ENCODE measurements at regions not wholly inside any gene's neighbourhood (a gene's known extent, or its start where the extent isn't known, plus 50 kb on each side); places are given as distances from the start of the nearest gene placed in this dataset.
A peak's percentile ranks its signal among the peaks of the same experiment; 100 is the strongest.

- CTCF ChIA-PET: no interaction called here
- DNase-seq (ENCODE audit: unreplicated experiment): no peak
- POLR2A ChIA-PET: no interaction called here
- TF ChIP-seq CTCF (IDR thresholded peaks at IDR 0.05; ENCODE audit: unreplicated experiment): no peak
- BruUV-seq (replicated peaks): no TSS peak
- Mint-ChIP-seq H3K27me3 (ENCODE audit: insufficient read depth, unreplicated experiment) (no peaks in the 10 kb centered on the region), H3K4me3 (ENCODE audit: unreplicated experiment) (no peak overlapping the region), H3K27ac (ENCODE audit: low read depth, unreplicated experiment) (no peak overlapping the region), H3K9me3 (ENCODE audit: unreplicated experiment) (no peaks in the 10 kb centered on the region), H3K4me1 (ENCODE audit: insufficient read depth, unreplicated experiment) (peaks cover 5% of the 10 kb centered on the region), H3K36me3 (ENCODE audit: insufficient read depth, unreplicated experiment) (no peaks in the 10 kb centered on the region)
- intact Hi-C loops (cut with micrococcal nuclease): no loop called here
Observed at GRCh38 chr14:82379291-82379690, 845.6 kb upstream of the SEL1L start.

- intact Hi-C loops (cut with micrococcal nuclease): no loop called here
- POLR2A ChIA-PET: interaction anchor here (0.6 to 1.2 kb wide), 5 partner anchors 10 to 325 kb away, joined by 3 to 6 read pairs (median 3); no protein-coding TSS in a partner anchor
- no peak for TF ChIP-seq CTCF (IDR thresholded peaks at IDR 0.05; ENCODE audit: unreplicated experiment)
- no peaks in the 10 kb centered on the region for H3K27me3 Mint-ChIP-seq (ENCODE audit: insufficient read depth, unreplicated experiment)
- BruUV-seq (replicated peaks): no TSS peak
- H3K27ac Mint-ChIP-seq (ENCODE audit: low read depth, unreplicated experiment): peak overlapping the region; percentile 78
- H3K9me3 Mint-ChIP-seq (ENCODE audit: unreplicated experiment): peaks cover 8% of the 10 kb centered on the region
- no peak overlapping the region for H3K4me3 Mint-ChIP-seq (ENCODE audit: unreplicated experiment)
- H3K36me3 Mint-ChIP-seq (ENCODE audit: insufficient read depth, unreplicated experiment): no peaks in the 10 kb centered on the region
- CTCF ChIA-PET: interaction anchor here (0.6 to 1.1 kb wide), 3 partner anchors 68 to 376 kb away, joined by 3 to 5 read pairs (median 3); no protein-coding TSS in a partner anchor
- peak; percentile 66 for DNase-seq (ENCODE audit: unreplicated experiment)
- H3K4me1 Mint-ChIP-seq (ENCODE audit: insufficient read depth, unreplicated experiment): peaks cover 26% of the 10 kb centered on the region
Observed at GRCh38 chr14:82385048-82385447, 851.4 kb upstream of the SEL1L start.

- DNase-seq (ENCODE audit: unreplicated experiment): peak; percentile 77
- intact Hi-C loops (cut with micrococcal nuclease): no loop called here
- Mint-ChIP-seq H3K4me1 (ENCODE audit: insufficient read depth, unreplicated experiment) (peaks cover 26% of the 10 kb centered on the region), H3K9me3 (ENCODE audit: unreplicated experiment) (peaks cover 8% of the 10 kb centered on the region), H3K4me3 (ENCODE audit: unreplicated experiment) (no peak overlapping the region), H3K36me3 (ENCODE audit: insufficient read depth, unreplicated experiment) (no peaks in the 10 kb centered on the region), H3K27me3 (ENCODE audit: insufficient read depth, unreplicated experiment) (no peaks in the 10 kb centered on the region), H3K27ac (ENCODE audit: low read depth, unreplicated experiment) (peak overlapping the region; percentile 46)
- POLR2A ChIA-PET: interaction anchor here (0.7 to 1.6 kb wide), 6 partner anchors 12 to 67 kb away, joined by 3 to 6 read pairs (median 3); no protein-coding TSS in a partner anchor
- BruUV-seq (replicated peaks): no TSS peak
- CTCF ChIA-PET: interaction anchor here (0.6 to 1.0 kb wide), 2 partner anchors 469 to 1080 kb away, joined by 3 to 4 read pairs; no protein-coding TSS in a partner anchor
- no peak for TF ChIP-seq CTCF (IDR thresholded peaks at IDR 0.05; ENCODE audit: unreplicated experiment)
Observed at GRCh38 chr14:82387699-82388098, 854.0 kb upstream of the SEL1L start.

- H3K36me3 Mint-ChIP-seq (ENCODE audit: insufficient read depth, unreplicated experiment): no peaks in the 10 kb centered on the region
- no TSS peak for BruUV-seq (replicated peaks)
- H3K4me3 Mint-ChIP-seq (ENCODE audit: unreplicated experiment): no peak overlapping the region
- POLR2A ChIA-PET: interaction anchor here (0.7 to 1.6 kb wide), 5 partner anchors 11 to 34 kb away, joined by 3 to 6 read pairs (median 3); no protein-coding TSS in a partner anchor
- peaks cover 26% of the 10 kb centered on the region for H3K4me1 Mint-ChIP-seq (ENCODE audit: insufficient read depth, unreplicated experiment)
- intact Hi-C loops (cut with micrococcal nuclease): no loop called here
- no peaks in the 10 kb centered on the region for H3K27me3 Mint-ChIP-seq (ENCODE audit: insufficient read depth, unreplicated experiment)
- peaks cover 8% of the 10 kb centered on the region for H3K9me3 Mint-ChIP-seq (ENCODE audit: unreplicated experiment)
- CTCF ChIA-PET: interaction anchor here (0.6 to 2.0 kb wide), 3 partner anchors 9 to 469 kb away, joined by 3 to 4 read pairs (median 4); no protein-coding TSS in a partner anchor
- TF ChIP-seq CTCF (IDR thresholded peaks at IDR 0.05; ENCODE audit: unreplicated experiment): no peak
- H3K27ac Mint-ChIP-seq (ENCODE audit: low read depth, unreplicated experiment): peak overlapping the region; percentile 46
- DNase-seq (ENCODE audit: unreplicated experiment): peak; percentile 63
Observed at GRCh38 chr14:82388488-82388887, 854.8 kb upstream of the SEL1L start.
